ENCODE measurements at regions not wholly inside any gene's neighbourhood (a gene's known extent, or its start where the extent isn't known, plus 50 kb on each side); places are given as distances from the start of the nearest gene placed in this dataset.

GRCh38 chr15:93614386-93615104 is 525.5 kb upstream of the RGMA start:
- DNase-seq, result no peak

DNA sequence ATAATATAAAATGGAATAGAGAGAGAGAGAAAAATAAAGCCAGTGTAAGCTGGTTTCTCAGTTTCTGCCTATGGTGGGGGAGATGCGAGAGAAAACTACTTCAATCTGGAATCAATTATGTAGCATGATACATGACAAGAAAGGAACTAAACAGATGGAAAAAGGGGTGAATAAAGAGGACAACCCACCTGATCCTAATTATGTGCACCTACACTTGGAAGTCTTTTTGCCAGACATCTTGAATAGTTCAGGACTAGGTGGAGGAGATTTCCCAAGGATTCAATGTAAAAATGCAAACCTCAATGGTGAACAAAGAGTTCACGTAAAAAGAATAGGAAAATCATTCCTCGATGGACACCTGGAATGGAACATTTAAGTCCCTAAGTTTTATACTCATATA is 524.4 kb upstream of the RGMA start:
- DNase-seq, result no peak

- DNase-seq, result no peak
Observed at GRCh38 chr15:93612953-93613352, 523.9 kb upstream of the RGMA start.

DNA sequence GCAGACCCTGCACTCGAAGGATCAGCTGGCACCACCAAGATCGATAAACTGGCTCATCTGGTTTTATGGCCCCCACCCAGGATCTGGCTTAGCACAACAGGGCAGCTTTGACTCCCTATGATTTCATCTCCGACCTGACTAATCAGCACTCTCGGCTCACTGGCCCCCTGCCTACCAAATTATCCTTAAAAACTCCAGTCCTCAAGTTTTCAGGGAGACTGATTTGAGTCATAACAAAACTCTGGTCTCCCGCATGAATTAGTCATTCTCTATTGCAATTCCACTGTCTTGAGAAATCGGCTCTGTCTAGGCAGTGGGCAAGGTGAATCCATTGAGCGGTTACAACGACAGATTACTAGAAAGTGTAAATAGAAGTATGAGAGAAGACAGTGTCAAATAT is 521.9 kb upstream of the RGMA start:
- DNase-seq, result no peak

- DNase-seq, result no peak
Observed at GRCh38 chr15:93608643-93609148, 519.7 kb upstream of the RGMA start.

- DNase-seq, result no peak
Observed at GRCh38 chr15:93603550-93603949, 514.5 kb upstream of the RGMA start.

DNA sequence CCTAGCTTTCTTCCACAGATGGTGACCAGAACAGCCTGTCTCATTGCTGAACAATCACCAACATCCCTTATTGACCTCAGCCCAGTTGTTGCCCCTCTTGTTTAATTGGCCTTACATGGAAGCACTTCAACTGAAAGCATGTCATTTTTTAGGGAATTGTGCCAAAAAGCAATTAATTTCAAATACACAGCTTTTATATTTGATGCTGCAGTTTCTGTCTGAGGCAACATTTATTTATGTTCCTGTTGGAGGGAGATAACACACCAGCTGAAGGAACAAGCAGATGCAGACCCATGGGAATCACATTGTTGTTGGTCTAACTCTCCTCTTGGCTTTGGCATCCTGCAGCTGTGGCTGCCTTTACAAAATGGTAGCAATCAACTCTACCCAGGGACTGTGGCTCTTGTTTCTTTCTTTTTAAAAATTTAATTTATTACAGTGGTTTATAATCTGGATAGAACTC is 498.1 kb upstream of the RGMA start:
- DNase-seq, result no peak

GRCh38 chr15:93585012-93585411 is 496.0 kb upstream of the RGMA start:
- no peak for DNase-seq

DNA sequence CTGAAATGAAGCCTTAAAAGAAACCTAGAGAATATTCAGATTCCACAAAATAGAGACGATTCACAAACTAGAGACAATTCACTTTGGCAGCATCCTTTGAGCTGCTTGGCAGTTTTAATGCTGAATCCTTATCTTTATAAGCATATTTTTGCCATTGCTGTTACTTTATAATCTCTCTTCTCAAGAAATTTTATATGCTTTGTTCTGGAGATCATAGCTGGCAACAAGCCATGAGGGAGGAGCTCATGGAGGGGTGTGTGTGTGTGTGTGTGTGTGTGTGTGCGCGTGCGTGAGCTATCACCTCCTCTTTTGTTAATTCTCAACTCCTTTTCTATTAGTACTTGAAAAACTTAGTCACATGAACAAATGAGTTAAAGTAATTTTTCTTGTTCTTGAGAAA is 495.0 kb upstream of the RGMA start:
- DNase-seq, result no peak

DNA sequence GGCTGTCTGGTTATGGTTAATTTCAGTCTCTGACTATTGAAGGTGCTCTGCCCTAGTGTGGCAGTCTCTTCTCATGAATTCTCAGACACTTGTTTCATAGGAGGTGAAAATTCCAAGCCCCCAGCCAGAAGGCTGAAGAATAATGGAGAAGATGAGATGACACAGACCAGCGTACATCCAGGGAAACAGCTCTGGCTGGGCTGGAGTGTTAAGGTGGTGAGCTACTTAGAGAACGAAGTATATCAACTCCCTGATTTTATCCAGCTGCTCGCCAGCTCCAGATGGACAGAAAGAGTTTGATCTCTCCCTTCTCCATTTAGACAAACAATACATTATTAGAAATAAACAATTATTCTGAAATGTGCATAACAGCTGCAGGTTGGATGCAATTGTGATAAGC is 494.5 kb upstream of the RGMA start:
- DNase-seq, result no peak

- DNase-seq, result no peak
Observed at GRCh38 chr15:93570527-93570926, 481.5 kb upstream of the RGMA start.

GRCh38 chr15:93566762-93567161 is 477.8 kb upstream of the RGMA start:
- DNase-seq, result no peak

DNA sequence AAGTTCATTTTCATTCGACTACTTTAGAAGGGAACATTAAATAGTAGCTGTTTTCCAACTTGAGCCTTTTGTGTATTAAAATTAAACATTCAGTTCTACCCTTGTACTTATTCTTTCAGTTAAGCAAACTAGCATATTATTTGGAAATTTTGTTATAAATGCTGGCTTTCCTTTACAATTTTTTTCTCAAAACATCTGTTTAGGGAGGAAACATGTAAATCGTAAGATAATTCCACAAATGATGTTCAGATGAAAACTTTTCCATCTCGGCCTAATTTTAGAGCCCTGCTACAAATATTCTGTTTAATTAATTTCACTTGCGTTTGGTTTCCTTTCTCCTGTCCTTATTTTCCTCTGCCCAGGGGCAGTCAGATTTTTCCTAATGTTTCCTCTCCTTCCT is 476.2 kb upstream of the RGMA start:
- DNase-seq, result no peak

DNA sequence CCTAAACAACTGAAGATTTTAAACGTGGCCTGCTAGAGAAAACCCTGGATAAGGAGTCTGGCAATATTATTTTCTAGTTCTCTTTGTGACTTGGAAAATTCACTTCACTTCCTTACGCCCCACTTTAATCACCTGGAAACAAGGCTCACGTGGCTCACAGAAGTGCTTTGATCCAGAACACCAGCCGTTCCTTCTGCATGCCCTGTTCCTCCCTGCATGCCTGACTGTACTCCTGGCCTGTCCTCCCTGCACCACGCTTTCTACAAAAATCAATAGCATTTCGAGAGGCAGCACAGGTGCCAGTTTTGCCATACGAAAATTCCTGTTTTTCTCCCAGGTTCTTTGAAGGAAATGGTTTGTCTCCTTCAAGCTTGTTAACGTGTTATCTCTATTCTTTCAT is 474.2 kb upstream of the RGMA start:
- DNase-seq, result no peak

DNA sequence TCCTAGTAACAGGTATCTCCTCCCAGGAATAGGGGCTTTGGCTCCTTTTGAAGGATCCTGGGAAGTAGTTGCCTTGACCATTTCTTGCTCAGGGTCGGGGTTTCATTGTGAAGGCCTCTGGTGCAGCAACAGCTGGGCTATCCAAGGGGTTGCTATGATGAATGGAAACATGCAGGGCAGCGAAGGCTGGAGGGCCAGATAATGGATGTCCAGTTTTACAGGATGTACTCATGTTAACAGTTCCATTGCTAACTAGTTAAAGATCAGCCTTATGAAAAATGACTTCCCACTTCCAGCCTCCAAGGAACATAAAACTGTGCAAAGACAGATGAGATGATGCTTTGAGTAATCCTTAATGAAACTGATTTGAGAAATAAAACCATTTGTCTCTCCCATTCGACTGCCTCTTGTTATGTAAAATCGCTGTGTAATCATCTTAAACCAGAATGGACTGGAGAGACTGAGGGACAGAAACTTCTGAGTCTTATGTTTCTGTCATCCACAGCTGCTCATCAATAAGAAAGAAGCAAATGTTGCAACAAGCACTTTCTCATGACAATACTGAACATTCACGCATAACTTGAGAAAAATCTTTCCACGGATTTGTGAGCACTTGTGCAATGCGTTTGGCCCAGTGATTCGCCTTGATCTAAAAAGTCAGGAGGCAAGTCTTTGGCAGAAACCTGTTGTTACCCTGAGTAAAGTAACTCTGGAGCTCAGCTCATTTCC is 473.5 kb upstream of the RGMA start:
- DNase-seq, result no peak

GRCh38 chr15:93557696-93558095 is 468.7 kb upstream of the RGMA start:
- no peak for DNase-seq

DNA sequence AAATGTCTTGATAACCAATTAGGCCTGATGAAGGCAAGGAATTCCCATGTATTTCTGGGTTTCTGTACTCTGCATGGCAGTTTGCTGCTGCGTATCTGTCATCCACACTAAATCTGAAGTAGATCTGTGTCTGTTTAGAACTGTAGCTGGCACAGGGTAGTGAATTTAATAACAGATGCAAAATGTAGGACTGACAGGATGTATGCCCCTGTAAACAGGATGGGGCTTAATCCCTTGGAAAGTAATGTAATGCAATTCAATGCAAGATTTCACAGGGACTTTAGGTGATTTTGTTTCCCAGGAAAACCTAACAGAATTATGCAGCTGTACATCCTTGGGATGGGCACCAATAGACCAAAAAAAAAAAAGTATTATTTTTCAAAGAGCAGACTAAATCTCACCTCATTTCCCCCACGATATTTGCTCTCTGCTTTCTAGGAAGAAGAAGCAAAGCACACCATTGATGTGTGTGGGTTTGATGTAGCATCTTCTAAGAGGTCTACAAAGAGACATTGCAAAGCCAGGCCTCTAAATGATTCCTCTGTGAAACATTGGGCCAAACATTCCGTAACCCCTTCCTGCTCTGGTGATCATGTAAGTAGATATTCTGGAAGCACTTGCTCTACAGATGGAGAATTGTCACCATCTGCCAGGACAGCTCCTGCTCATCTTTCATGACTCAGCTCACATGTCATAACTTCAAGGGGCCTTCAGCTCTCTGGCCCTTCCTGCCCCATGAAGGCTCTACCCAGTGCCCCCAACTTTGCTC is 464.3 kb upstream of the RGMA start:
- no peak for DNase-seq

- no peak for DNase-seq
Observed at GRCh38 chr15:93543093-93543492, 454.1 kb upstream of the RGMA start.

- no peak for DNase-seq
Observed at GRCh38 chr15:93527374-93528050, 438.5 kb upstream of the RGMA start.

- DNase-seq, result no peak
Observed at GRCh38 chr15:93524432-93524831, 435.4 kb upstream of the RGMA start.

DNA sequence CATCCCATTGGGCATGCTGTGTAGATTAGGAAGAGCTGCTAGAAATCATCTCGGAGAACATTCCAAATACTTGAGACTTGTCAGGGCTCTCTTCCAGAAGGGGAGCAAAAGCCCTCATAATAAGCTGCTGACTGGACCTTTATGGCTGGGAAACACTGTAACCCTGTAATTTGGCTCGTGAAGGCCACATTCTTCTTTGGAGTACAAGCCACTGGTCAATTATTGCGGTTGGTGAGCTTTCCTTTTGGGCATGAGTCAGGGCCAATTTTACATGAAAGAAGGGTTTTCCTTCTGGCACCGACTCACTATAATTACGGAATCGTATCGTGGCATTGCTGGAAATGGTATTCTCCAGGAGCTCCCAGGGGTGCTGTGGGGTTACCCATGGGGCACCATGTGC is 434.5 kb upstream of the RGMA start:
- no peak for DNase-seq

DNA sequence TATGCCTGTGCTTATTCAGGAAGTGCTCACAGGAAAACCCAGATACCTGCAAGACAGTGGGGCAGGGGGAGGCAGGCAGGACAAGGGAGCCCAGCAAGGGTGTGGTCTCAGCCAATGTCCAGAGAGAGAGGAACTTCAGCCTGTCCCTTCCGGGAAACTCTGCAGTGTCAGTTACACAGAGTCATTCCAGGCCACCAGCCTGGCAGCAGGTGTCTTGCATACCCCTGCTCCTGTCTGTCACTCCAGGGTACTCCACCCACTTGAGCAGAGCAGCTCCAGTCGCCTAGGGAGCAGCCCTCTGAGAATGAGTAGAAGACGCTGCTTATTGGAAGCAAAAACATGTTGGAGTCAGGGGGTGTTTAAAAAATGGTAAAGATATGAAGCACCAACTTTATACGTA is 431.2 kb upstream of the RGMA start:
- no peak for DNase-seq

- DNase-seq, result no peak
Observed at GRCh38 chr15:93519599-93519998, 430.6 kb upstream of the RGMA start.
